ENCODE measurements at regions not wholly inside any gene's neighbourhood (a gene's known extent, or its start where the extent isn't known, plus 50 kb on each side); places are given as distances from the start of the nearest gene placed in this dataset.

DNA sequence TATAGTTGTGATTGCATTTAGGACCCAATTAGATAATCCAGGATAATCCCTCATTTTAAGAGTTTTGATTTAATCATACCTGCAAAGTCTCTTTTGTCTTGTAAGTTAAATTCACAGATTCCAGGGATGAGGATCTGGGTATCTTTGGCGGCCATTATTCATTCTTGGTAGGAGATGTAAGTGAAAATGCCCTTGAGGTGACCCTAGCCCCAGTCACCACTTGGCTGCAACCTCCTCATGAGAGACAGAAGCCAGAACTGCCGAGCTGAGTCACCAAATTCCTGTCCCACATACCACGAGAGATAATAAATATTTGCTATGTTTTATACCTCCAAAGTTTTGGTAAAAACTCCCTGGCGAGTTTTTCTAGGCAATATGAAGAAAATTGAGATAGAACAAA, 389.4 kb downstream of the RFC3 start:
- H3K9me3 ChIP-seq (replicated peaks in 1 of 2; ENCODE audit: control insufficient read depth in 1 of 2, insufficient read depth in 1 of 2, low read length in 2 of 2): no peaks in the 10 kb centered on the region
- no peaks in the 10 kb centered on the region for H3K36me3 ChIP-seq (replicated peaks in 1 of 2; ENCODE audit: control insufficient read depth in 1 of 2, insufficient read depth in 2 of 2, low read length in 2 of 2)
- no peak for TF ChIP-seq CTCF (IDR thresholded peaks at IDR 0.05)
- WGBS (ENCODE audit: insufficient coverage): no CpG with 5 or more reads among the region's 4 CpGs
- intact Hi-C loops (cut with micrococcal nuclease): no loop called here
- H3K4me2 ChIP-seq (replicated peaks; ENCODE audit: extremely low read depth, low read length, poor library complexity, severe bottlenecking): no peak overlapping the region
- H3K9ac ChIP-seq (ENCODE audit: insufficient read depth, low read length, poor library complexity, severe bottlenecking): no peak overlapping the region
- no peak overlapping the region for H3K27ac ChIP-seq (ENCODE audit: low read depth in 1 of 2, low read length in 2 of 2)
- Mint-ChIP-seq H3K4me1 (no peaks in the 10 kb centered on the region), H3K27ac (no peak overlapping the region), H3K9me3 (peaks cover 0 to 9% (median 0%) of the 10 kb centered on the region in 7 donors), H3K36me3 (no peaks in the 10 kb centered on the region), H3K4me3 (no peak overlapping the region), H3K27me3 (ENCODE audit: low read depth in 3 of 3) (peaks cover 0 to 2% (median 0%) of the 10 kb centered on the region in 3 donors)
- H3K4me1 ChIP-seq (ENCODE audit: control insufficient read depth in 1 of 2, insufficient read depth in 2 of 2, low read length in 2 of 2): no peaks in the 10 kb centered on the region
- no peaks in the 10 kb centered on the region for H3K27me3 ChIP-seq (ENCODE audit: control insufficient read depth in 2 of 2, insufficient read depth in 2 of 2, low read length in 2 of 2)
- no peaks in the 10 kb centered on the region for H3K79me2 ChIP-seq (ENCODE audit: insufficient read depth, low read length)
- no peak for DNase-seq
- H3K4me3 ChIP-seq (replicated peaks in 1 of 3; ENCODE audit: low read depth in 2 of 3, low read length in 3 of 3): no peak overlapping the region
- H2AFZ ChIP-seq (ENCODE audit: insufficient read depth, low read depth, low read length, poor library complexity, severe bottlenecking): no peak overlapping the region
- H4K20me1 ChIP-seq (ENCODE audit: insufficient read depth, low read length): no peaks in the 10 kb centered on the region

DNA sequence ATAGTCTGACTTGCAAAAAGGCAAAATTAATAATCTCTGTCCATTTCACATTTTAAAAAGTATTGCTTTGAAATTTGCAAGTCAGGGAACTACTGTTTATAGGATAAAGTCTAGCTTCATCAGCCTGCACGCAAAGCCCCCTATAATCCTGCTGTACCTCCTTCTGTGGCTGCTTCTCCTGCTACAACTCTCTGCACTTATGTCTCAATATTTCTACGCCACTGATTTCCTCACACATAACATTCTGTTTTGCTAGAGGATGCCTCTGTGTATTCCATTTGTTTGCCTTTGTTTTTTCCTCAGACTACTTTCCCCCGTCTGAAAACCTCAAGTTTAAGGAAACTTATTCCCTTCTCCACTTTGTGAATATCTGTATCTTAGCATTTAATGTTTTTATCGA, 389.9 kb downstream of the RFC3 start:
- no peaks in the 10 kb centered on the region for H3K36me3 ChIP-seq (replicated peaks in 1 of 2; ENCODE audit: control insufficient read depth in 1 of 2, insufficient read depth in 2 of 2, low read length in 2 of 2)
- H3K27ac Mint-ChIP-seq: no peak overlapping the region
- no peak overlapping the region for H3K27ac ChIP-seq (ENCODE audit: low read depth in 1 of 2, low read length in 2 of 2)
- no peaks in the 10 kb centered on the region for H3K4me1 ChIP-seq (ENCODE audit: control insufficient read depth in 1 of 2, insufficient read depth in 2 of 2, low read length in 2 of 2)
- H3K9ac ChIP-seq (ENCODE audit: insufficient read depth, low read length, poor library complexity, severe bottlenecking): no peak overlapping the region
- no peak overlapping the region for H2AFZ ChIP-seq (ENCODE audit: insufficient read depth, low read depth, low read length, poor library complexity, severe bottlenecking)
- no peaks in the 10 kb centered on the region for H3K9me3 ChIP-seq (replicated peaks in 1 of 2; ENCODE audit: control insufficient read depth in 1 of 2, insufficient read depth in 1 of 2, low read length in 2 of 2)
- H3K4me3 ChIP-seq (replicated peaks in 1 of 3; ENCODE audit: low read depth in 2 of 3, low read length in 3 of 3): no peak overlapping the region
- no peaks in the 10 kb centered on the region for H3K79me2 ChIP-seq (ENCODE audit: insufficient read depth, low read length)
- peaks cover 0 to 2% (median 0%) of the 10 kb centered on the region in 3 donors for H3K27me3 Mint-ChIP-seq (ENCODE audit: low read depth in 3 of 3)
- H3K36me3 Mint-ChIP-seq: no peaks in the 10 kb centered on the region
- WGBS (ENCODE audit: insufficient coverage): no CpG with 5 or more reads among the region's 4 CpGs
- H4K20me1 ChIP-seq (ENCODE audit: insufficient read depth, low read length): no peaks in the 10 kb centered on the region
- no peak overlapping the region for H3K4me2 ChIP-seq (replicated peaks; ENCODE audit: extremely low read depth, low read length, poor library complexity, severe bottlenecking)
- H3K27me3 ChIP-seq (ENCODE audit: control insufficient read depth in 2 of 2, insufficient read depth in 2 of 2, low read length in 2 of 2): no peaks in the 10 kb centered on the region
- no peak for TF ChIP-seq CTCF (IDR thresholded peaks at IDR 0.05)
- peaks cover 0 to 9% (median 0%) of the 10 kb centered on the region in 7 donors for H3K9me3 Mint-ChIP-seq
- no peaks in the 10 kb centered on the region for H3K4me1 Mint-ChIP-seq
- no peak overlapping the region for H3K4me3 Mint-ChIP-seq
- DNase-seq: no peak
- intact Hi-C loops (cut with micrococcal nuclease): no loop called here
